ENCODE measurements at regions not wholly inside any gene's neighbourhood (a gene's known extent, or its start where the extent isn't known, plus 50 kb on each side); places are given as distances from the start of the nearest gene placed in this dataset.

GRCh38 chr2:128436479-128437203 is 118.0 kb upstream of the HS6ST1 start:
- CTCF ChIA-PET: no interaction called here
- Histone ChIP-seq H3K27me3 (ENCODE audit: control insufficient read depth in 2 of 2, insufficient read depth in 2 of 2, low read length in 2 of 2) (peaks cover 0 to 7% of the 10 kb centered on the region in 2 experiments), H4K20me1 (replicated peaks; ENCODE audit: control insufficient read depth, extremely low read depth, insufficient read depth, low read length) (no peaks in the 10 kb centered on the region), H3K9me1 (replicated peaks; ENCODE audit: control insufficient read depth, extremely low read depth, insufficient read depth, low read length) (no peaks in the 10 kb centered on the region), H3K4me1 (ENCODE audit: control insufficient read depth, extremely low read depth, insufficient read depth, low read length) (no peaks in the 10 kb centered on the region), H3K9ac (replicated peaks; ENCODE audit: extremely low read depth, insufficient read depth, low read length) (no peak overlapping the region), H2AFZ (ENCODE audit: low read depth, low read length) (no peak overlapping the region), H3K36me3 (ENCODE audit: control insufficient read depth in 2 of 2, extremely low read depth in 1 of 2, insufficient read depth in 2 of 2, low read length in 2 of 2) (no peaks in the 10 kb centered on the region), H3K27ac (ENCODE audit: insufficient read depth, low read depth, low read length) (no peak overlapping the region), H3K4me3 (replicated peaks in 1 of 3; ENCODE audit: insufficient read depth in 1 of 3, low read depth in 1 of 3, low read length in 3 of 3) (no peak overlapping the region), H3K4me2 (ENCODE audit: insufficient read depth, low read length) (no peak overlapping the region), H3K79me2 (ENCODE audit: control insufficient read depth, insufficient read depth, low read length) (no peaks in the 10 kb centered on the region), H3K9me3 (replicated peaks; ENCODE audit: control insufficient read depth, insufficient read depth, low read length) (no peaks in the 10 kb centered on the region)
- FAIRE-seq: no peak
- dilution Hi-C loops (cut with MboI; ENCODE audit: extremely low pct_ligation_motif_present, low sequenced_read_pairs): no loop called here
- DNase-seq (ENCODE audit: low read depth, low spot score): no peak
- no peak for TF ChIP-seq CTCF (IDR thresholded peaks at IDR 0.05; ENCODE audit: extremely low read depth in 1 of 2, insufficient read depth in 1 of 2, low read depth in 1 of 2, low read length in 2 of 2)
- no peak for TF ChIP-seq GATA2 (IDR thresholded peaks at IDR 0.05; ENCODE audit: insufficient read depth, insufficient read length, low read depth, low read length)
- no peak for TF ChIP-seq POLR2AphosphoS5 (IDR thresholded peaks at IDR 0.05; ENCODE audit: insufficient read depth, low read depth, low read length)
- TF ChIP-seq MAX (IDR thresholded peaks at IDR 0.05; ENCODE audit: insufficient read depth, insufficient read length): no peak
- TF ChIP-seq EZH2 (IDR thresholded peaks at IDR 0.05; ENCODE audit: borderline replicate concordance, low read depth, low read length, severe bottlenecking): no peak
- no peak for TF ChIP-seq POLR2A (IDR thresholded peaks at IDR 0.05; ENCODE audit: low read depth, low read length)
- no peak for TF ChIP-seq JUN (IDR thresholded peaks at IDR 0.05; ENCODE audit: borderline replicate concordance, insufficient read depth, insufficient read length, low read depth)
- no peak for TF ChIP-seq MYC (IDR thresholded peaks at IDR 0.05; ENCODE audit: low read depth, low read length)
- TF ChIP-seq FOS (IDR thresholded peaks at IDR 0.05; ENCODE audit: borderline replicate concordance, insufficient read depth, low read length): no peak
- intact Hi-C loops (cut with micrococcal nuclease): no loop called here
- no TSS peak for BruUV-seq (replicated peaks)
- POLR2A ChIA-PET: no interaction called here
